A549 (cell line): ENCODE measurements at regions not wholly inside any gene's neighbourhood (a gene's known extent, or its start where the extent isn't known, plus 50 kb on each side); places are given as distances from the start of the nearest gene placed in this dataset.

Source experiments
- ATAC-seq, 2 experiments: fragments of 200-7000 bp in 1 of 2; fragments of >200 bp in 1 of 2; cut with Nextera tagmentation in 1 of 2; cut with Tn5 transposase in 1 of 2; 3 replicates each; pipeline versions ENCODE4 v1.8.0 to v1.9.1; 2018 to 2020; ENCODE audit warnings: mild to moderate bottlenecking in 1 of 2, moderate library complexity in 1 of 2
- CTCF ChIA-PET: fragments of 300-600 bp; sonication (Branson Sonifier 250); formaldehyde crosslinking; extraction: SDS; loops from one replicate; lab custom pipeline; 2021; ENCODE audit warnings: antibody characterized with exemption, inconsistent platforms; lab: Yijun Ruan, JAX
- POLR2A ChIA-PET: fragments of 350-600 bp; formaldehyde crosslinking; extraction: SDS; loops from one replicate; lab custom pipeline; 2021; ENCODE audit warnings: antibody characterized with exemption, inconsistent platforms; lab: Yijun Ruan, JAX
- DNase-seq, 2 experiments: peaks; one replicate each; pipeline versions ENCODE4 v3.0.0 to v3.0.0-alpha.2; 2011 to 2016; ENCODE audit warnings: low read depth in 1 of 2, low spot score in 1 of 2
- FAIRE-seq: peaks from 2 replicates; lab custom pipeline; 2011; peaks lifted over from hg19 to GRCh38; lab: Jason Lieb, UNC
- H3K27ac ChIP-seq, 2 experiments: fragments of >200 bp; sonication (Bioruptor Twin); formaldehyde crosslinking; 3 replicates each; pipeline ENCODE4 v1.5.1; 2016 to 2017
- H3K4me1 ChIP-seq: fragments of >200 bp; sonication (Bioruptor Twin); formaldehyde crosslinking; 3 replicates; pipeline ENCODE4 v1.6.1; 2016
- H3K4me2 ChIP-seq: fragments of >200 bp; sonication (Bioruptor Twin); formaldehyde crosslinking; 3 replicates; pipeline ENCODE4 v1.6.1; 2016
- H3K4me3 ChIP-seq: fragments of >200 bp; sonication (Bioruptor Twin); formaldehyde crosslinking; 3 replicates; pipeline ENCODE4 v1.5.1; 2016
- H3K9me3 ChIP-seq: fragments of >200 bp; sonication (Bioruptor Twin); formaldehyde crosslinking; 3 replicates; pipeline ENCODE4 v1.6.1; 2016
- CBX8 ChIP-seq: fragments of 200-600 bp; sonication (generic); IDR thresholded peaks from 2 replicates; pipeline ENCODE4 v1.6.1; 2016
- CHD2 ChIP-seq: fragments of 150-350 bp; IDR thresholded peaks from 2 replicates; pipeline ENCODE4 v1.6.1; 2014; ENCODE audit warnings: low read length; ENCODE audit not compliant: partially characterized antibody
- EHMT2 ChIP-seq: fragments of 200-600 bp; sonication (generic); IDR thresholded peaks from 2 replicates; pipeline ENCODE4 v1.6.1; 2016; ENCODE audit warnings: antibody characterized with exemption, low read depth, mild to moderate bottlenecking, moderate library complexity
- EP300 ChIP-seq, 2 experiments: fragments of >200 bp; sonication (Bioruptor Twin); formaldehyde crosslinking; IDR thresholded peaks; 2 replicates in 1 of 2; 3 replicates in 1 of 2; pipeline ENCODE4 v1.6.1; 2016 to 2017
- FOSL2 ChIP-seq, 2 experiments: fragments of 450-650 bp in 1 of 2; fragments of >200 bp in 1 of 2; sonication (Bioruptor Twin) in 1 of 2; formaldehyde crosslinking; IDR thresholded peaks; 2 replicates each; pipeline versions ENCODE4 v1.5.0 to v1.6.1; 2016 to 2020; ENCODE audit warnings: mild to moderate bottlenecking in 1 of 2, moderate library complexity in 1 of 2
- GATA3 ChIP-seq: IDR thresholded peaks from 2 replicates; pipeline ENCODE4 v1.6.1; 2012; ENCODE audit warnings: borderline replicate concordance
- HOXB5 ChIP-seq: fragments of 250-450 bp; sonication (Bioruptor Pico); IDR thresholded peaks from 2 replicates; pipeline ENCODE4 v1.5.0; 2020; ENCODE audit warnings: mild to moderate bottlenecking, moderate library complexity
- KDM1A ChIP-seq: fragments of 200-600 bp; sonication (generic); IDR thresholded peaks from 2 replicates; pipeline ENCODE4 v1.6.1; 2016; ENCODE audit warnings: low read depth, mild to moderate bottlenecking
- KDM5A ChIP-seq: fragments of 200-600 bp; sonication (generic); IDR thresholded peaks from 2 replicates; pipeline ENCODE4 v1.6.1; 2016; ENCODE audit warnings: antibody characterized with exemption, mild to moderate bottlenecking
- MAFK ChIP-seq: fragments of 450-650 bp; IDR thresholded peaks from 2 replicates; pipeline ENCODE4 v1.6.1; 2014; ENCODE audit not compliant: partially characterized antibody
- MYC ChIP-seq: IDR thresholded peaks from 2 replicates; pipeline ENCODE4 v1.6.1; 2012; ENCODE audit warnings: mild to moderate bottlenecking, inconsistent platforms, low read length, improper control_type of control experiment, borderline replicate concordance
- NFE2L2 ChIP-seq: fragments of 150-350 bp; conservative IDR thresholded peaks from 2 replicates; pipeline ENCODE4 v1.6.1; 2014; ENCODE audit warnings: low read length
- RAD21 ChIP-seq, 2 experiments: fragments of >200 bp in 1 of 2; sonication (Bioruptor Twin) in 1 of 2; formaldehyde crosslinking in 1 of 2; IDR thresholded peaks in 1 of 2; conservative IDR thresholded peaks in 1 of 2; 2 replicates in 1 of 2; 3 replicates in 1 of 2; pipeline ENCODE4 v1.6.1; 2012 to 2018; ENCODE audit warnings: inconsistent platforms in 1 of 2
- RARB ChIP-seq: fragments of 250-450 bp; sonication (Bioruptor Pico); IDR thresholded peaks from 2 replicates; pipeline ENCODE4 v1.8.0; 2021; ENCODE audit warnings: mild to moderate bottlenecking, moderate library complexity
- RCOR1 ChIP-seq: fragments of 150-350 bp; IDR thresholded peaks from 2 replicates; pipeline ENCODE4 v1.6.1; 2014; ENCODE audit warnings: antibody characterized with exemption, low read length, low read depth
- RNF2 ChIP-seq: fragments of 200-600 bp; sonication (generic); IDR thresholded peaks from 2 replicates; pipeline ENCODE4 v1.6.1; 2016; ENCODE audit warnings: low read depth, mild to moderate bottlenecking, antibody characterized with exemption, moderate library complexity, borderline replicate concordance
- SMC3 ChIP-seq: fragments of >200 bp; sonication (Bioruptor Twin); formaldehyde crosslinking; IDR thresholded peaks from 3 replicates; pipeline ENCODE4 v1.6.1; 2018; ENCODE audit warnings: inconsistent platforms
- TP53 ChIP-seq: fragments of 250-450 bp; sonication (Bioruptor Pico); IDR thresholded peaks from 2 replicates; pipeline ENCODE4 v1.5.0; 2021; ENCODE audit warnings: mild to moderate bottlenecking, moderate library complexity
- ZC3H11A ChIP-seq: fragments of 450-650 bp; IDR thresholded peaks from 2 replicates; pipeline ENCODE4 v1.6.1; 2014; ENCODE audit warnings: antibody characterized with exemption, mild to moderate bottlenecking
- ZNF302 ChIP-seq: fragments of 250-450 bp; sonication (Bioruptor Pico); IDR thresholded peaks from 2 replicates; pipeline ENCODE4 v1.9.0; 2021; ENCODE audit warnings: inconsistent platforms, mild to moderate bottlenecking, moderate library complexity
- ZSCAN20 ChIP-seq: fragments of 250-450 bp; sonication (Bioruptor Pico); IDR thresholded peaks from 2 replicates; pipeline ENCODE4 v1.8.0; 2022; ENCODE audit warnings: mild to moderate bottlenecking, moderate library complexity
- WGBS: methylation state at CpG from one replicate; pipeline ENCODE4 v1.1.6; 2017; ENCODE audit errors: missing lambda C conversion rate; 5-methylcytosine and 5-hydroxymethylcytosine counted together
- TF ChIP-seq, protein P1 (sequence below): fragments of >200 bp; sonication (Bioruptor Twin); formaldehyde crosslinking; IDR thresholded peaks from 2 replicates; pipeline ENCODE4 v1.6.1; 2016
- TF ChIP-seq, protein P2 (sequence below): IDR thresholded peaks from 2 replicates; pipeline ENCODE4 v1.6.1; 2012
- TF ChIP-seq, protein P3 (sequence below): fragments of 450-650 bp; IDR thresholded peaks from 2 replicates; pipeline ENCODE4 v1.6.1; 2014; ENCODE audit warnings: antibody characterized with exemption
- TF ChIP-seq, protein P4 (sequence below): fragments of 250-450 bp; sonication (Bioruptor Pico); IDR thresholded peaks from 2 replicates; pipeline ENCODE4 v1.5.0; 2021; ENCODE audit warnings: mild to moderate bottlenecking, moderate library complexity, borderline replicate concordance

DNA sequence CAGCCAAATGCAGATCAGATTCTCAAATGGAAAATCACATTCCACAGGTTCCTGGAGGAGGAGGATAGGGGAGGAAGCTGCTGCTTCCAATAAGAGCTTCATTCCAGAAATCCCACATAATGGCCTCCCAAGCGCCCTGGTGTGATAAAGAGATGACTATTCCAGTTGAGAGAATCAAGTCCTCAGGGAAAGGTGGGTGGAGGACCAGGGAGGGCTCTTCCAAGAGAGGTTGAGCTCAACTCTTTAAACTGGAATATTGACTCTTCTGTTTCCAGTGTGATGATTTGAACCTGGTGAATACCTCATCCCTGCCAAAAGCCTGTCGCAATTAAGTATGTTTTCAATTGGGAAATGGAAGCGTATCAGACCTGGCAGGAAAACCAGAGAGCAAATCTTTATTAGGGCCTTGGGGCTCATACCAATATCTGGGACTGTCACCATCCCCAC lies 81.4 kb upstream of the DYNLRB2 start:
- ChIA-PET POLR2A (no interaction called here), CTCF (no interaction called here)
- DNase-seq, result no peak
- WGBS, result 45% methylated on average over 3 of the region's 3 CpGs
- H3K4me3 ChIP-seq, result no peak overlapping the region
- TF ChIP-seq, protein P1, sequence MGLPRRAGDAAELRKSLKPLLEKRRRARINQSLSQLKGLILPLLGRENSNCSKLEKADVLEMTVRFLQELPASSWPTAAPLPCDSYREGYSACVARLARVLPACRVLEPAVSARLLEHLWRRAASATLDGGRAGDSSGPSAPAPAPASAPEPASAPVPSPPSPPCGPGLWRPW, result no peak
- TF ChIP-seq MYC (no peak), RNF2 (no peak), TP53 (CRISPR knock-in tag) (no peak), KDM1A (no peak), GATA3 (no peak), CBX8 (no peak), ZNF302 (CRISPR knock-in tag) (no peak), KDM5A (no peak), RCOR1 (no peak), ZC3H11A (no peak), CHD2 (no peak), EHMT2 (no peak)
- TF ChIP-seq, protein P2, sequence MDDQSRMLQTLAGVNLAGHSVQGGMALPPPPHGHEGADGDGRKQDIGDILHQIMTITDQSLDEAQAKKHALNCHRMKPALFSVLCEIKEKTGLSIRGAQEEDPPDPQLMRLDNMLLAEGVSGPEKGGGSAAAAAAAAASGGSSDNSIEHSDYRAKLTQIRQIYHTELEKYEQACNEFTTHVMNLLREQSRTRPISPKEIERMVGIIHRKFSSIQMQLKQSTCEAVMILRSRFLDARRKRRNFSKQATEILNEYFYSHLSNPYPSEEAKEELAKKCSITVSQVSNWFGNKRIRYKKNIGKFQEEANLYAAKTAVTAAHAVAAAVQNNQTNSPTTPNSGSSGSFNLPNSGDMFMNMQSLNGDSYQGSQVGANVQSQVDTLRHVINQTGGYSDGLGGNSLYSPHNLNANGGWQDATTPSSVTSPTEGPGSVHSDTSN, result no peak
- TF ChIP-seq, protein P3, sequence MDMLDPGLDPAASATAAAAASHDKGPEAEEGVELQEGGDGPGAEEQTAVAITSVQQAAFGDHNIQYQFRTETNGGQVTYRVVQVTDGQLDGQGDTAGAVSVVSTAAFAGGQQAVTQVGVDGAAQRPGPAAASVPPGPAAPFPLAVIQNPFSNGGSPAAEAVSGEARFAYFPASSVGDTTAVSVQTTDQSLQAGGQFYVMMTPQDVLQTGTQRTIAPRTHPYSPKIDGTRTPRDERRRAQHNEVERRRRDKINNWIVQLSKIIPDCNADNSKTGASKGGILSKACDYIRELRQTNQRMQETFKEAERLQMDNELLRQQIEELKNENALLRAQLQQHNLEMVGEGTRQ, result no peak
- no peak for ATAC-seq
- no peak overlapping the region for H3K27ac ChIP-seq
- no peak overlapping the region for H3K4me2 ChIP-seq
- no peaks in the 10 kb centered on the region for H3K4me1 ChIP-seq
- no peaks in the 10 kb centered on the region for H3K9me3 ChIP-seq
- no peak for FAIRE-seq

DNA sequence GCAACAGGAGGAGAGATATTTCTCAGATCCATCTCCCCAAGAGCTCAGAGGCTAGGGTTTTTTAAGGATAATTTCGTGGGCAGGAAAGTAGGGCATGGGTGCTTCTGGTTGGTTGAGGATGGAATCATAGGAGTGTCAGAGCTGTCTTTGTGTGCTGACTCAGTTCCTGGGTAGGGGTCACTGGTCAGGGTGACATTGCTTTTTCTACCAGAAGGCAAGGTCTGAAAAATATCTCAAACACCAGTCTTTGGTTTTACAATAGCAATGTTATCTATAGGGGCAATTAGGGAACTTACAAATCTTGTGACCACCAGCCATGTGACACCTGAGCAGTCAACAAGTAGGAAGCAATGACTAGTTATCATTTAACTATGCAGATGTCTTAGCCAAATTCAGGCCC lies 82.9 kb upstream of the DYNLRB2 start:
- 0% methylated on average over 1 of the region's 1 CpG for WGBS
- CTCF ChIA-PET, result interaction anchor here (0.6 to 4.2 kb wide), 2 partner anchors 8 to 44 kb away, joined by 3 to 25 read pairs; no protein-coding TSS in a partner anchor

More for the DNA sequence above, 82.9 kb upstream of the DYNLRB2 start:
- Histone ChIP-seq H3K4me2 (no peak overlapping the region), H3K9me3 (no peaks in the 10 kb centered on the region; the same call in 2 of the 3 replicates), H3K4me3 (no peak overlapping the region), H3K4me1 (no peaks in the 10 kb centered on the region), H3K27ac (no peak overlapping the region)
- DNase-seq (no peak), ATAC-seq (no peak), FAIRE-seq (no peak)
- no peak for TF ChIP-seq ZSCAN20 (CRISPR knock-in tag)
- TF ChIP-seq RAD21 (conservative IDR thresholded peaks at IDR 0.05 in 1 of 2, IDR thresholded peaks at IDR 0.05 in 1 of 2), result no peak
- TF ChIP-seq RCOR1, result no peak
- TF ChIP-seq, protein P3, result no peak
- TF ChIP-seq, protein P4, sequence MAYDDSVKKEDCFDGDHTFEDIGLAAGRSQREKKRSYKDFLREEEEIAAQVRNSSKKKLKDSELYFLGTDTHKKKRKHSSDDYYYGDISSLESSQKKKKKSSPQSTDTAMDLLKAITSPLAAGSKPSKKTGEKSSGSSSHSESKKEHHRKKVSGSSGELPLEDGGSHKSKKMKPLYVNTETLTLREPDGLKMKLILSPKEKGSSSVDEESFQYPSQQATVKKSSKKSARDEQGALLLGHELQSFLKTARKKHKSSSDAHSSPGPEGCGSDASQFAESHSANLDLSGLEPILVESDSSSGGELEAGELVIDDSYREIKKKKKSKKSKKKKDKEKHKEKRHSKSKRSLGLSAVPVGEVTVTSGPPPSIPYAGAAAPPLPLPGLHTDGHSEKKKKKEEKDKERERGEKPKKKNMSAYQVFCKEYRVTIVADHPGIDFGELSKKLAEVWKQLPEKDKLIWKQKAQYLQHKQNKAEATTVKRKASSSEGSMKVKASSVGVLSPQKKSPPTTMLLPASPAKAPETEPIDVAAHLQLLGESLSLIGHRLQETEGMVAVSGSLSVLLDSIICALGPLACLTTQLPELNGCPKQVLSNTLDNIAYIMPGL (CRISPR knock-in tag), result no peak
- TF ChIP-seq, protein P2, result no peak
- no peak for TF ChIP-seq FOSL2 (IDR thresholded peaks at IDR 0.05)
- TF ChIP-seq FOSL2 (CRISPR knock-in tag; IDR thresholded peaks at IDR 0.05), result no peak
- TF ChIP-seq RARB, result no peak
- TF ChIP-seq HOXB5 (CRISPR knock-in tag), result no peak
- TF ChIP-seq SMC3, result no peak
- TF ChIP-seq MAFK, result no peak
- no peak for TF ChIP-seq NFE2L2
- no peak for TF ChIP-seq EP300 (IDR thresholded peaks at IDR 0.05)
- POLR2A ChIA-PET, result no interaction called here
